ENCODE measurements at regions not wholly inside any gene's neighbourhood (a gene's known extent, or its start where the extent isn't known, plus 50 kb on each side); places are given as distances from the start of the nearest gene placed in this dataset.

DNA sequence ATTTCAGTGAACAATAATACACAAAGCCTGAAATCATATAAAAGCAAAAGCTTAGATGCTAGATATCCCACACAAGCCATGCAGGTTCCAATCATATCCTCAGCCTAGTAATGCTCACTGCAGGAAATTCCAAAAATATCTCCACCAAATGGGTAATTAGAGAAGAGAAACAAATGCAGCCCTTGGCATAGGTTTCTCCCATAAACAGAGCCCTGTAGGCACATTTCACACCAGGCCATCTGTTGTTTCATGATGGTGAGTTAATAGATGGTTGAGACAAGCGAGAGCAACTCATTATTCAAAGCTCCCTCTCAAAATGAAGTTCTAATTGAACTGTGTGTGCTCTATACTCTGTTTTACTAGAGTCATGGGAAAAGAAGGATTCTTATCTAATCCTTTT lies 154.6 kb upstream of the TRPC6 start:
- dilution Hi-C loops (cut with MboI; ENCODE audit: extremely low pct_ligation_motif_present, low sequenced_read_pairs) = no loop called here
- no peaks in the 10 kb centered on the region for H3K36me3 ChIP-seq (ENCODE audit: control insufficient read depth in 2 of 2, extremely low read depth in 1 of 2, insufficient read depth in 2 of 2, low read length in 2 of 2)
- H3K4me3 ChIP-seq (replicated peaks in 1 of 3; ENCODE audit: insufficient read depth in 1 of 3, low read depth in 1 of 3, low read length in 3 of 3) = no peak overlapping the region
- no peak for FAIRE-seq
- H3K79me2 ChIP-seq (ENCODE audit: control insufficient read depth, insufficient read depth, low read length) = no peaks in the 10 kb centered on the region
- no peaks in the 10 kb centered on the region for H4K20me1 ChIP-seq (replicated peaks; ENCODE audit: control insufficient read depth, extremely low read depth, insufficient read depth, low read length)
- no peak overlapping the region for H3K4me2 ChIP-seq (ENCODE audit: insufficient read depth, low read length)
- H3K27ac ChIP-seq (ENCODE audit: insufficient read depth, low read depth, low read length) = no peak overlapping the region
- no peaks in the 10 kb centered on the region for H3K9me3 ChIP-seq (replicated peaks; ENCODE audit: control insufficient read depth, insufficient read depth, low read length)
- DNase-seq (ENCODE audit: low read depth, low spot score) = no peak
- no TSS peak for BruUV-seq (replicated peaks)
- TF ChIP-seq GATA2 (IDR thresholded peaks at IDR 0.05; ENCODE audit: insufficient read depth, insufficient read length, low read depth, low read length) (no peak), JUN (IDR thresholded peaks at IDR 0.05; ENCODE audit: borderline replicate concordance, insufficient read depth, insufficient read length, low read depth) (no peak), EZH2 (IDR thresholded peaks at IDR 0.05; ENCODE audit: borderline replicate concordance, low read depth, low read length, severe bottlenecking) (no peak), MYC (IDR thresholded peaks at IDR 0.05; ENCODE audit: low read depth, low read length) (no peak), POLR2AphosphoS5 (IDR thresholded peaks at IDR 0.05; ENCODE audit: insufficient read depth, low read depth, low read length) (no peak), POLR2A (IDR thresholded peaks at IDR 0.05; ENCODE audit: low read depth, low read length) (no peak), FOS (IDR thresholded peaks at IDR 0.05; ENCODE audit: borderline replicate concordance, insufficient read depth, low read length) (no peak)
- TF ChIP-seq, protein P1, sequence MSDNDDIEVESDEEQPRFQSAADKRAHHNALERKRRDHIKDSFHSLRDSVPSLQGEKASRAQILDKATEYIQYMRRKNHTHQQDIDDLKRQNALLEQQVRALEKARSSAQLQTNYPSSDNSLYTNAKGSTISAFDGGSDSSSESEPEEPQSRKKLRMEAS (IDR thresholded peaks at IDR 0.05; ENCODE audit: insufficient read depth, insufficient read length) = no peak
- TF ChIP-seq, protein P2, sequence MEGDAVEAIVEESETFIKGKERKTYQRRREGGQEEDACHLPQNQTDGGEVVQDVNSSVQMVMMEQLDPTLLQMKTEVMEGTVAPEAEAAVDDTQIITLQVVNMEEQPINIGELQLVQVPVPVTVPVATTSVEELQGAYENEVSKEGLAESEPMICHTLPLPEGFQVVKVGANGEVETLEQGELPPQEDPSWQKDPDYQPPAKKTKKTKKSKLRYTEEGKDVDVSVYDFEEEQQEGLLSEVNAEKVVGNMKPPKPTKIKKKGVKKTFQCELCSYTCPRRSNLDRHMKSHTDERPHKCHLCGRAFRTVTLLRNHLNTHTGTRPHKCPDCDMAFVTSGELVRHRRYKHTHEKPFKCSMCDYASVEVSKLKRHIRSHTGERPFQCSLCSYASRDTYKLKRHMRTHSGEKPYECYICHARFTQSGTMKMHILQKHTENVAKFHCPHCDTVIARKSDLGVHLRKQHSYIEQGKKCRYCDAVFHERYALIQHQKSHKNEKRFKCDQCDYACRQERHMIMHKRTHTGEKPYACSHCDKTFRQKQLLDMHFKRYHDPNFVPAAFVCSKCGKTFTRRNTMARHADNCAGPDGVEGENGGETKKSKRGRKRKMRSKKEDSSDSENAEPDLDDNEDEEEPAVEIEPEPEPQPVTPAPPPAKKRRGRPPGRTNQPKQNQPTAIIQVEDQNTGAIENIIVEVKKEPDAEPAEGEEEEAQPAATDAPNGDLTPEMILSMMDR (IDR thresholded peaks at IDR 0.05; ENCODE audit: extremely low read depth in 1 of 2, insufficient read depth in 1 of 2, low read depth in 1 of 2, low read length in 2 of 2) = no peak
- H3K9me1 ChIP-seq (replicated peaks; ENCODE audit: control insufficient read depth, extremely low read depth, insufficient read depth, low read length) = no peaks in the 10 kb centered on the region
- ChIA-PET POLR2A (no interaction called here), CTCF (no interaction called here)
- H3K9ac ChIP-seq (replicated peaks; ENCODE audit: extremely low read depth, insufficient read depth, low read length) = no peak overlapping the region
- H3K4me1 ChIP-seq (ENCODE audit: control insufficient read depth, extremely low read depth, insufficient read depth, low read length) = no peaks in the 10 kb centered on the region
- no peak overlapping the region for H2AFZ ChIP-seq (ENCODE audit: low read depth, low read length)
- H3K27me3 ChIP-seq (ENCODE audit: control insufficient read depth in 2 of 2, insufficient read depth in 2 of 2, low read length in 2 of 2) = no peaks in the 10 kb centered on the region
- intact Hi-C loops (cut with micrococcal nuclease) = no loop called here

Measured in endothelial cell of umbilical vein (primary cell).